ENCODE measurements at regions not wholly inside any gene's neighbourhood (a gene's known extent, or its start where the extent isn't known, plus 50 kb on each side); places are given as distances from the start of the nearest gene placed in this dataset.

GRCh38 chr5:171568389-171568788 is 148.9 kb downstream of the FGF18 start:
- TF ChIP-seq CTCF (IDR thresholded peaks at IDR 0.05) = no peak
- no peak for TF ChIP-seq ZNF425 (CRISPR knock-in tag; conservative IDR thresholded peaks at IDR 0.05)
- no peak for TF ChIP-seq E2F1 (CRISPR knock-in tag; IDR thresholded peaks at IDR 0.05)
- TF ChIP-seq CBFB (CRISPR knock-in tag; IDR thresholded peaks at IDR 0.05; ENCODE audit: low read depth) = no peak
- TF ChIP-seq NR2C2 (CRISPR knock-in tag; IDR thresholded peaks at IDR 0.05) = no peak
- no peak for TF ChIP-seq ZNF121 (CRISPR knock-in tag; IDR thresholded peaks at IDR 0.05)
- TF ChIP-seq FOXP4 (CRISPR knock-in tag; IDR thresholded peaks at IDR 0.05) = no peak
- TF ChIP-seq, protein P1, sequence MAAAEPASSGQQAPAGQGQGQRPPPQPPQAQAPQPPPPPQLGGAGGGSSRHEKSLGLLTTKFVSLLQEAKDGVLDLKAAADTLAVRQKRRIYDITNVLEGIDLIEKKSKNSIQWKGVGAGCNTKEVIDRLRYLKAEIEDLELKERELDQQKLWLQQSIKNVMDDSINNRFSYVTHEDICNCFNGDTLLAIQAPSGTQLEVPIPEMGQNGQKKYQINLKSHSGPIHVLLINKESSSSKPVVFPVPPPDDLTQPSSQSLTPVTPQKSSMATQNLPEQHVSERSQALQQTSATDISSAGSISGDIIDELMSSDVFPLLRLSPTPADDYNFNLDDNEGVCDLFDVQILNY (CRISPR knock-in tag; IDR thresholded peaks at IDR 0.05) = no peak
- TF ChIP-seq, protein P2, sequence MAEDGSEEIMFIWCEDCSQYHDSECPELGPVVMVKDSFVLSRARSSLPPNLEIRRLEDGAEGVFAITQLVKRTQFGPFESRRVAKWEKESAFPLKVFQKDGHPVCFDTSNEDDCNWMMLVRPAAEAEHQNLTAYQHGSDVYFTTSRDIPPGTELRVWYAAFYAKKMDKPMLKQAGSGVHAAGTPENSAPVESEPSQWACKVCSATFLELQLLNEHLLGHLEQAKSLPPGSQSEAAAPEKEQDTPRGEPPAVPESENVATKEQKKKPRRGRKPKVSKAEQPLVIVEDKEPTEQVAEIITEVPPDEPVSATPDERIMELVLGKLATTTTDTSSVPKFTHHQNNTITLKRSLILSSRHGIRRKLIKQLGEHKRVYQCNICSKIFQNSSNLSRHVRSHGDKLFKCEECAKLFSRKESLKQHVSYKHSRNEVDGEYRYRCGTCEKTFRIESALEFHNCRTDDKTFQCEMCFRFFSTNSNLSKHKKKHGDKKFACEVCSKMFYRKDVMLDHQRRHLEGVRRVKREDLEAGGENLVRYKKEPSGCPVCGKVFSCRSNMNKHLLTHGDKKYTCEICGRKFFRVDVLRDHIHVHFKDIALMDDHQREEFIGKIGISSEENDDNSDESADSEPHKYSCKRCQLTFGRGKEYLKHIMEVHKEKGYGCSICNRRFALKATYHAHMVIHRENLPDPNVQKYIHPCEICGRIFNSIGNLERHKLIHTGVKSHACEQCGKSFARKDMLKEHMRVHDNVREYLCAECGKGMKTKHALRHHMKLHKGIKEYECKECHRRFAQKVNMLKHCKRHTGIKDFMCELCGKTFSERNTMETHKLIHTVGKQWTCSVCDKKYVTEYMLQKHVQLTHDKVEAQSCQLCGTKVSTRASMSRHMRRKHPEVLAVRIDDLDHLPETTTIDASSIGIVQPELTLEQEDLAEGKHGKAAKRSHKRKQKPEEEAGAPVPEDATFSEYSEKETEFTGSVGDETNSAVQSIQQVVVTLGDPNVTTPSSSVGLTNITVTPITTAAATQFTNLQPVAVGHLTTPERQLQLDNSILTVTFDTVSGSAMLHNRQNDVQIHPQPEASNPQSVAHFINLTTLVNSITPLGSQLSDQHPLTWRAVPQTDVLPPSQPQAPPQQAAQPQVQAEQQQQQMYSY (CRISPR knock-in tag; IDR thresholded peaks at IDR 0.05) = no peak
- TF ChIP-seq ZNF317 (CRISPR knock-in tag; IDR thresholded peaks at IDR 0.05; ENCODE audit: borderline replicate concordance, low read depth) = no peak
- TF ChIP-seq ZBTB43 (CRISPR knock-in tag; IDR thresholded peaks at IDR 0.05) = no peak
- TF ChIP-seq, protein P3, sequence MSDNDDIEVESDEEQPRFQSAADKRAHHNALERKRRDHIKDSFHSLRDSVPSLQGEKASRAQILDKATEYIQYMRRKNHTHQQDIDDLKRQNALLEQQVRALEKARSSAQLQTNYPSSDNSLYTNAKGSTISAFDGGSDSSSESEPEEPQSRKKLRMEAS (CRISPR knock-in tag; IDR thresholded peaks at IDR 0.05) = no peak
- no peak for TF ChIP-seq NFYB (CRISPR knock-in tag; conservative IDR thresholded peaks at IDR 0.05; ENCODE audit: low read depth)

Data from WTC11 (cell line).